NCI-H187 (cell line): ENCODE measurements at regions not wholly inside any gene's neighbourhood (a gene's known extent, or its start where the extent isn't known, plus 50 kb on each side); places are given as distances from the start of the nearest gene placed in this dataset.

Experiments used
- DNase-seq, 2 experiments: peaks; one replicate each; lab custom pipeline; 2025; lab: John Stamatoyannopoulos, UW

DNA sequence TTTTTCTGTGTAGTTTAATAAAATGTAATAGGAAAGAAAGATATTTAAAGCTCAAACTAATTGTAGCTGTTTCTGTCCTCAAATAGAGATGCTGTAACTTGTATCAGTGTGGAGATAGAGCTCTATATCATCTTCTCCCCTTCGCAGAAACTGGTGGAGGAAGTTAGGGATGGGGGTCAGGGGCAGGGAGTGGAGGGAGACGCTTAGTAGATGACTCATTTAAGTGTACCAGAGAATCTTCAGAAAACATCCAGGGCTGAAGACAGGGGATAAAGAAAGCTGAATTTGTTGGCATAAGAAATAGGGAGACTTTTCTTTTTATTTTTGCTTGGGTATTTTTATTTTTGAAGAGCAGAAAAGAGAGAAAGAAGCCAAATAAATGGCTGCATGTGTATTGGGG is 282.6 kb upstream of the DPYD start:
- no peak for DNase-seq

DNA sequence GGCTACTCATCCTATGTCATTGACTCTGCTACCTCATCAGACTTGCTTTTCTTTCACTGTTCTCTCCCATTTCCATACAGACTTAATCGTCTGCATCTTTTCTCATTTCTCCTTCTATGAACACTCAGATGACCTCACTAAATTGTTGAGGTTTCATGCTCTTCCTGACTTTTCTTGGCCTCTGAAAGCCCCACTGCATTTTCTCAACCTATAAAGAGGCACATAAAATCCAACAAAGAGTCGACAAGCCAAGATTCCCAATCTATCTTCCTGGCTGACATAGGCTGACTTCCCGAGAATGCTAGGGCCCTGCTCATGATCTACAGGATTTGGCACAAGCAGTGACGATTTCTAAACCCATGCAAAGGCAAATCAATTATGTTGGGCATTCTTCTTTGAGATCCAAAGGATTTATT is 280.8 kb upstream of the DPYD start:
- no peak for DNase-seq

DNA sequence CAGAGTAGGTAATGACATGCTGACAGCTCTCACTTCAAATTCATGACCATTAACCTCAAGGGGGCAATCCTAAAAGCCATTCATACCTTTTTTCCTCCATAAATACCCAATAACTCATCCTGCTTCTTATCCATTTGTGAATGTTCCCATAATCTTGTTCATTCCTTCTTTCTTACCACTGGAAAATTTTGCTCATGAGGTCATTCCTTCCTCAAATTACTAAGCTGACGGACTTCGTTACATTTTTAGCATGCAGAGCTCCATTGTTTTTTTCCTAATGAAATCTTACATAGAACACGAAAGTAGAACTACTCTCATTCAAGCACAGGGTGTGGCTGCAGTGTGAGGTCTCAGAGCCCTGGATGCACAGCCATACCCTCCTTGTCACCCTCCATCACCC is 276.5 kb upstream of the DPYD start:
- no peak for DNase-seq

DNA sequence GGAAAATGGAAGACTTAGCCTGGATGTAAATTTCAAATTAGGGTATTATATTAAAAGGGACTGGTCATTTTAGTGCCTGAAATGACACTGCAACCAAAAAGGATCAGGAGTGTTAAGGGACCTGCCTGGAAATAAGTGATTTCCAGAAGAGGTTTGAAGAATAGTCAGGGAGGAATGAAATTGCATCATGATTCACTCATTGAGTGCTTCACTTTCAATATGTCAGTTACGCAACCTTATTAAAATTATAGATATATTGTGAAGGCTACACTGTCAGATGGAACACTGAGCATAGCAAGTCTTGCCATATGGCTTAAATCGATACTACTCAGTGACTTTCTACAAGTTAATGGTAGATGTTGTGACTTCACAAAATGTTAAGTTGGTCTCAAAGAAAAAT is 275.2 kb upstream of the DPYD start:
- DNase-seq, result no peak

DNA sequence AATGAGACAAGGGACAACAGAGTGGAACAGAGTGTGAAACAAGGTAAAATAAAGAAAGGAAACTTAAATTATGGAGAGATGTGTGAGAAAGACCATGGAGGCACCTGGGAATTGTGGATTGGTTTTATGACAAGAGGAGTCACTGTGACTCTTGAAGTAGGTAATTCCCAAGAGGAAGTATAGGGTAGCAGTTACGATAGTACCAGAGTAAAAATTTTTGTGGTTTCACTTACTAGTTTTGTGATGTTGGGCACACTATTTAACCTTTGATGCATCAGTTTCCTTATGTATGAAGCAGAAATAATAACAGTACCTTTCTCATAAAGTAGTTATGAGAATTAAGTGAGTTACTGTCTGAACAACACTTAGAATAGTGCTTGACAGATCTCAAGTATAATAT is 267.9 kb upstream of the DPYD start:
- DNase-seq, result no peak

DNA sequence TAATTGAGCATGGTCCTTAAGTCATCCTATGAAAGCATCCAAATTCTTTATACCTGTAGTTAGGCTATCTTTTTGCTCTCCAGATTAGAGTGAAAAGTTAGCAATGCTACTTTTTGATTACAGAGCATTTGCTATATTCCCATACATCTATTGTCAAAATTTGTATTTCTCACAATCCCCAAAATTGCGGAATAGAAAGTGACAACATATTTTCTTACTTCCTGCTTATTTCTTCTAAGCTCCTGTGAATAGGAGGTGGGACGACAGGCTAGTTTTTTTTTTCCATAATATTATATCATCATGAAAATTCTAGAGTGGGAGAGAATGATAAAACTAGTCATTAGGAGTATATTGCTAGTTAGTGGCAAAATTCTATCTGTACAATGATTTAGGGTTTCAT is 264.0 kb upstream of the DPYD start:
- DNase-seq, result no peak

DNA sequence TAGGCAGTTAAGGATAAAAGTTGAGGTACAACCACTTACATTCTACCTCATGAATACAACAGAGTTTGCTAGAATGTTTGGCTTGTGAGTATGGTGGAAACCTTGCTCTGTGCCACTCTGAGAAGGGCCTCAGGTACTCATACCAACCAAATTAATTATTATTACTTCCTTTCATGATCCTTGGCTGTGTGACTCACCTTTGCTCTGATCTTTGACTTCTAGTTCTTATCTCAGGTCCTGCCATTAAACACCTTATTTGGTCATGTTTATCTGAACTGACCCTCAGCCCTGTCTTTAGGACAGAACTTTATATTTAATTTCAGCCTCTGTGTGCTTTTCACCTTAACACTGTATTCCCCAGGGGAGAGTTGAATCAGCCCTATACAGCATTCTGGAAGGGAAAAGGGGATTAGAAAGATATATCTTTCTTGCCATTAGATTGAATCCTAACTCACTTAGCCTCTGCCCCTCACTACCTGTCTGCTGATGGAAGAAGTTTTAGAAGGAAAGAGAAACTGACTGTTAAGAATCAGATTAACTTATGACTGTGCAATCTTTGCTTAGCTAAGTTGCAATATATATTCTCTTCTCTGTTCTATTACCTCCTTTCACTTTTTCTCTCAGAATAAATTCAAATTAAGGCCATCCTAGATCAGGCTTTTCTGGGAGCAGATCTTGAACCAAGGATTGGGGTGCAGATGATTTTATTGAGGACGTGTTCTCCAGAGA is 260.4 kb upstream of the DPYD start:
- no peak for DNase-seq

DNA sequence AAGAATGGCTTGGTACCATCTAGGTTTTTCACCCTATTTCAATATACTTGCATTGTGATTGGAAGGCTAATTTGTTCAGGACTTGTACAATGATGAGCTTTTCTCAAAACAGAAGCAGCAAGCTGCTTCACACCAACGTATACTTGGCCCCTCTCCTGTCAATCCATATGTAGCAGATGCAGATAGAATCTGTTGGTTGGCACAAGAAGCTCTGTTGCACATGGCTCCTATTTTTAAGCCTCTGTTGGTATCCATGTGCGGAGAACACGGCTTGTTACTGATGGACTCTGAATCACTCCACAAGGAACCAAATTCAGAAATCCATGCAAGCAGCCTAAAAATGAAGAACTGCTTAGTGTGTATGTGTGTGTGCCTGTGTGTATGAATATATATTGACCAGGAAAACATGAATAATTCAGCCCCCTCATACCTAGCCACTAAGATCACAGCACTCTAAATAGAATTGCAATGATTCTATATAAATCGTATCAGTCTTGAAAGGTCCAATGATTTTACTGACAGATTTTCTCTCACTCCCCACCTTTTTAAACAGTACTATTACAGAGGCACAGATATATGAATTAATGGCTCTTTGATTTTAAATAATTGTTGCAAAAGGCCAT is 258.4 kb upstream of the DPYD start:
- DNase-seq, result no peak

DNA sequence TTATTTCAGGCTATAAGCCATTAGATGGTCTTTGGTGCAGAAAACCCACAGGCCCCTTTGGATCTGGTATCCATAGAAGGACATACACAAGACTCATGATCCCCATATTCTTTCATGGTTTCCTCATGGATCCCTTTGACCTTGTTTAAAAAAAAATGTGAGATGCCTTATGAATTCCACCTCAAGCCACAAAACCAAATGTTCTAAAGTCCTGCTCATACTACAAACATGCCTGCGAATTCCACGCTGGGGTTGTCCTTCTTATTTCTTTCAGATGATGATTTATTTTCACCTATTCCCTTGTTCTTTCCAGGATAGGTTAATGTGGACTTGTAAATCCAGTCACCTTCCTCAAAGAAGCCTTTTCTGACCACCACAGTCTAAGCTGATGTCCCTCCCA is 256.9 kb upstream of the DPYD start:
- no peak for DNase-seq

DNA sequence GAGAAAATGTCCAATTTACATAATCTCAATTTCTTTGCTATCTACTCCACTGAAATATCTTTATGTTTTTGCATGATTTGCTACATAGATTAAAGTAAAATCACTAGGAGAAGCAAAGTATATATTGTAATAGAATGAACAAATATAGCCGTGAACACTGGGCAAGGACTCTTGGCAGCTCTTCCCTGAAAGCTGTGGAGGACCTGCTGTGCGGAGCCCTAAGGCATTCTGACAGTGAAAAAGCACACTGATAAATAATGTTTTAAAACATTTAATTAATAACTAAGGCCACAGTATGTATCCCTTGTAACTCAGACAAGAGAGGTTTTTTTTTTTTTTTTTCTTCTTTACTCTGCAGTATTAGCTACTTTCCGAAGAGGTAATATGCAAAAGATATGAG is 256.1 kb upstream of the DPYD start:
- no peak for DNase-seq

DNA sequence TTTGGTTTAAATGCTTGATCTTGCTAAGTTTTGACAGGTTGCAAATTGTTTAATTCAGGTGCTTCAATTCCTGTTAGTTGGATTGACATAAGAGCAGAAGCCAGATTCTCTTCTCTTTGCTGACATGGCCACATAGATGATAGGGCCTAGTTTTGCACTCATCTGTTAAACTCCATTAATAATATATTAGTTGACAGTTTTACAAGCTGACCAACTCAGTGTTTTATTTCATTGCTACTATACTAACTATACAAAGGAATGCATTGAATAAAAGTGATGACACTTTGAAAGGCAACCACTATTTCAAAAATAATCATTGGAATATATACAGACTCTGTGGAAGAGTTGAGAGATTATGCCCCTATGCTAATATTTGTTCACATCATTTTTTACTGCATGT is 255.6 kb upstream of the DPYD start:
- DNase-seq, result no peak

DNA sequence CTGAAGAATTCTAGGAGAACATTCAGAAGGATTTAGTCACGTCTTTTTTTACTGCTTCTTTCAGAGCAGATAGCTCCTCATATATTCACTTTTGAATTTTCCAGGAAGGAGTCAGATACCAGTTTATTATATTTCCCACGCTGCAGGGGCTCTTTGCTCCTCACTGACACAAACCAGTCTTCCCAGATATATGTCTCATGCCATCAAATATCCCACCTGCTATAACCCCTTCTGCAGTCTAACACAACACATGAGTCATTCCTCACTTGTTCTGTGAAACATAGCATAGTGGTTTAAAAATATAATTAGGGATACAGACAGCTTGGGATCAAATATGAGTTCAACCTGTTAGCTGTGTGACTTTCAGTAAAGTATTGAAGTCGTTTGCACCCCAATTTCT is 251.7 kb upstream of the DPYD start:
- no peak for DNase-seq

DNA sequence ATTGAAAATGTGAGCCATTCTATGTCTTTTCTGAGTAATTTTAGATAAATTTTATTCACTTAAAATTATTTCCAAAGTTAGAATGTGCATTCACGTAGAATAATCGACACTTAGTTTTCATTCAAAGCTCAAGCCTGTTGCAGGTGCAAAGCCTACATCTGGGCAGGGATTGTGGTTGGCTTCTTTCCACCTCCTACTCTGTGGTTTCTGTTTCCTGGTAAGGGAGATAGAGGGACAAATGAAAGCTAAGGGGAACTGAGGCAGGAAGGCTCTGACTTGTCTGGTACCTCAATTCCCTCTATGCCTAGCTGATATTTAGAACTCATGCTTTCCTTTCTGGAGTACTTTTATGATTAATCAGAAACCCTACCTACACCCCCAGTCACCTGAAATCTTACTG is 251.2 kb upstream of the DPYD start:
- DNase-seq, result no peak

DNA sequence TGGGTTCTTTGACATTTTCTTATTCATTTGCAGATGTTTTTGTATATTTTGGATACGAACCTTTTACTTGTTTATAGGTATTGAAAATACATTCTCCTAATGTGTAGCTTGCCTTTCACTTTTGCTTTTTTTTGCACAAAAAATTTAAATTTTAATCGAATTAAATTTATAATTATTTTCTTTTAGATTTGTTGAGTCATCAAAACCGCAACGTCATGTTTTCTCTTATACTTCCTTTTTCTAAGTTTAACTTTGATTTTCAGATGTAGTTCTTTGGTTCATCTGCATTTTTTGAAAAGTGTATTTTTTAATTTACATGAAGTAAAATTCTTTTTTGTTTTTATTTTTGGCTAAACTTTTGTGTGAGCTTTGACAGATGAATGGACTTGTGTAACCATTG is 243.7 kb upstream of the DPYD start:
- DNase-seq, result no peak

DNA sequence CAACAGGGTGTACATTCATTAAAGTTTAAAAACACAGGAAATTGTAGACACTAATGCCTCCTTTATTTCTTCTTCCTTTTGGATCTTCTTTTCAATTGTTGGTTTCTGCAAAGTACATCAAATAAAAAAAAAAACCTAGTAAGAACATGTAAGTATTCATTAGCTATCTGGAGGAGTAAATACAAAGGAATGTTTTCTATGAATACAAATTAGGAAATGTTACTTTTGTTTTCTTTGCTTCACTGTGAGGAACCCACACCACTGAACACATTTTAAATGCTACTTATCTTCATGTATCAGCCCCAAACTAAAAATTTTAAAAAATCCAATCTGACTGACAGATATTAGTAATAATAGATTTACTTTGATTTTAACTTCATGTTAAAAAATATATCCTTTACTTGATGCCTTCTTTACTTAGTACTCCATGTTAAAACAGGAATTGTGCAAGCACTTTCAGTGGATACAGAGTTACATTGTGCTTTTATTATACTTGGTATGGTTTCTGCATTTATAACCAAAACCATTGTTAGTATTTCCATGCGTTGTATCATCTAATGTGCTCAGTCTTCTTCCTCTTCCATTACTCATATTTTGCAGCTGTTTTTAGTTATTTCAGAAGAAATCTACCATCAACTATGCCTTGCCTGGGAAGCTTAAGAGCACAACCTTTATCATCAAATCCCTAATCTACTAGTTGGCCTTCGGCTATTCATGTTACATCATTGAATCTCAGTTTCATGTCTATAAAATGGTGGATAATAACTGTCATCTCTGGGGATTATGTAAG is 236.9 kb upstream of the DPYD start:
- DNase-seq, result no peak

DNA sequence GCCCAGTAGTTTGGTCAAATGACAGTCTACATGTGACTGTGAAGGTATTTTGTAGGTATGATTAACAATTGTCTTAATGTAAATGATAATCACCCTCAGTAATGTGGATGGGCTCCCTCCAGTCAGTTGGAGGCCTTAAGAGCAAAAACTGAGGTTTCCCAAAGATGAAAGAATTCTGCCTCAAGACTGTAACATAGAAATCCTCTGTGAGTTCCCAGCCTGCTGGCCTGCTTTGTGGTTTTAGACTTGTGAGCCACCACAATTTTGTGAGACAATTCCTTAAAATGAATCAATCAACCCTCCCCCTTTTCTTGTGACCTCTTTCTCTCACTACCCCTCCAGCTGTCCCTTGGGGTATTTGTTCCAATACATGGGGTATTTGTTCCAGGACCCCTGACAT is 226.4 kb upstream of the DPYD start:
- no peak for DNase-seq

DNA sequence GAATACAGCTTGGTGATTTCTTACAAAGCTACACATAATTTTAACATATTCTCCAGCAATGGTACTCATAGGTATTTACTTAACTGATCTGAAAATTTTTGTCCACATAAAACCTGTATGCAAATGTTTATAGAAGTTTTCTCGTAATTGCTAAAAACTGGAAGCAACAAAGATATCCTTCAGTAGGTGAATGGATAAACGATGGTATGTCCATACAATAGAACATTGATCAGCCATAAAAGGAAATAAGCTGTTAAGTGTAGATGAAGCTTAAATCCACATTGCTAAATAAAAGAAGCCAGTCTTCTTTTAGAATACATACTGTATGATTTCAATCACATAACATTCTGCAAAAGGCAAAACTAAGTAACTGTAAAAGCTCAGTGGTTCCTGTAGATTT is 224.8 kb upstream of the DPYD start:
- DNase-seq, result no peak

DNA sequence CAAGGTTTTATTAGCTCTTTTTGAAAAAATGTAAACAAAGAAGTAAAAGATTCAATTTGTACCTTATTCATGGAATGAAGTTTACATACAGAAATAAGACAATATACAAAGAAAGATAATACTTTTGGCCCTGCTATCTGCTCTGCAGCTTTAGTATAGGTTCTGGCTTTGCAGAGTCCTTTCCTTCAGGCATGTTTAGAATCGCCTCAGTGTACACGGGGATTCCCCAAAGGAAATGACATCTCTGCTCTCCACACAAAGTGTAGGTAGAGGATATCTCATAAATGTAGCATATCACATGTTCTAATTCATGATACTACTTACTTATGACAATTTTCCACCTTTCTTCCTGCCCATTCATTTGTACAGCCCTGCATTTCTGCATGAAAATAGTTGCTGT is 222.6 kb upstream of the DPYD start:
- no peak for DNase-seq

DNA sequence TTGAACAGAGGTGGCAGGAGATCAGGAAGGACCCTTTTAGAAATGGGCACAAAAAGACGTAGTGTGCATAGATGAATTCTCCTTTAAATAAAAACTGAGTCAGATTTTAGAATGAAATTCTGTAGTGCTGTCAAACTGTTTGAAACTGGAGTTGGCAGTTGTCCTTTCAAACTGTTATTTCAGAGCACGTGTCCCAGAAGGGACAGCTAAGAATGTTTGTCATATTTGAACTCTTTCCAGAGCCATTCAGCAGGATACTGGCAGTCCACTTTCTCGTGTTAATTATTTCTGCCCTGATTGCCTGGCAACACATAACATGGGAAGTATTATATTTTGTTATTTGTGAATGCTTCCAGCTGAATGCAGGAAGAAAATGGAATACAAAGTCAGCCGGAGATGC is 212.3 kb upstream of the DPYD start:
- no peak for DNase-seq

DNA sequence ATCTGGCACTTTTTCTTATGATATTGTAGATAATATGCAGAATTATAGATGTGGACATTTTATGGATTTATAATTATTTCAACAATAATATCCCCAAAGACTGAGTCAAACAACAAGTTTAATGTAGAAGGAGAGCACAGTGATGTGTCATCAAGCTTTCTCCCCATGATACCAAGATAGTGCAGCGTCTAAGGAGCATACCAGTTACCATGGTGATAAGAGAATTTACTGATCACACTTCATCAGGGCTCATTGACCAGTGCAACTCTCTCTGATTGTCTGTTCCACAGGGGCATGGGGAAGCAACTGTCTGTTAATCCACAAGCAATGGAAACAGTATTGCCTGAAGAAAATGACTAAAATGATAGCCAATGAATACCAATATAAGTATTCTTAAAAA is 209.6 kb upstream of the DPYD start:
- DNase-seq, result no peak

DNA sequence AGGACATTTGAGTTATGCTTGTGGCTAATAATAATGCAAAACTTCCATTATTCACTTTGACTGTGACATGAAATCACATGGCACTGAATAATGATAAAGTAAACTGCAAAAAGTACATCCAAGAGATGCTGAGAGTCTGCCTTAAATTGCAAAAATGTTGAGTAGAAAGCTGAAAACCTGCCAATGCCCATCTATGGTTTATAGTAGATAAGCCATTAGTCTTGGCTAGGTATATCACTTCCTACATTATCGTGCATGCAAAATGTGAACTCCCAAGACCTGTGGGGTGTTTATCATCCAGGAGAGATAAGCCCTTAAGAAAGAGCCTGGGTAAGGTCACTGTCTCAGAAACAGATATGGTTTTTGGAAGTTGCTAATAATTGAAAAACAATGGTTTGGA is 208.7 kb upstream of the DPYD start:
- no peak for DNase-seq

DNA sequence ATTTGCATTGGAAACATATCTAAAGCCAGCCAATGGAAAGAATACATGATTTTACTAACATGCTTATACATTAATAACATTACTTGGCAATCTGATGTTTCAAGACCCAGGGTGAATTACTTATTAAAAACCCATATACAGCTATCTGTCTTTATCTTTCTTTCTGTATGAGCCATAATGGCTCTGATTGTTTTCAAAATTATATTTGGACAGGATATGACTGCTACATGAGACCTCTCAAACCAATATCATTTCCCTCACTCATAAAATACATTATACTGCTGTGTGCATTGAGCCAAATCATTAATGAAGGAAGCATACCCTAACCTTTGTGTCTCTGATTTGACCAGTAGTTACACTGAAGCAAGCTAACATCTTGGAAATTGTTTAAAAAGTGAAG is 205.9 kb upstream of the DPYD start:
- no peak for DNase-seq

DNA sequence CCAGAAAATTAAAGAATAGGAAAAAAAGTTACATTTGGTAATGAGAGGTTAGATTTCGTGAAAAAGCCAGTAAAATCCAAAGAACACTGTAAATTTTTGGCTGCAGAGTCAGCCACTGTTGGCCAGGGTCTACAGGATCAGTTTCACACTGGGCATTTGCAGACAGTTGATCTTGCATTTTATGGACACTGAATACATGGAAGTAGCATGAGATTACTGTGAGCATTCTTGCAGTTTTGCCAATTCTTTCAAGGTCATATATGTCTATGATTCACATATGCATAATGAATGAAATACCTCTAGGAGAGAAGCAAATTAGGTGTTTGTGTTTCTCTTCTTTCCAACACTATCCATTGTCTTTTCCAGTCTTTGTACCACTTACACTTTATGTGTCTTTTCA is 200.8 kb upstream of the DPYD start:
- no peak for DNase-seq

DNA sequence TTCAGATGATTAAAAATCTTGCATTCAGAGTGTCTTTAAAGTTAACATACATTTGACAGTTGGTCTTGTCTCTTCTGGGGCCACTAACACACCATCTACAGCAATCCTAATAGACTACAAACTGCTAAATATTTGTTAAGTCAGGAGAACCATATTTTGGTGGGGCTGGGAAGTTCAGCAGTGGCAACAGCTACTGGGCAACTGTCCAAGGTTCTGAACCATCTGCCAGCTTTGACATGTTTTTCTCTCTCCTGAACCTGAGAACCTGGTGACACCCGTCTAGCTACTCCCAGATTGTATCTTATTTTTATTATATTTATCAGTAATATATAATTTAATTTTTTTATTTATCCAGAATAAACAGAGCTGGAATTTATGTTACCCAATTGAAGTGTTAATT is 199.0 kb upstream of the DPYD start:
- no peak for DNase-seq
